Parathyroid adenoma (tissue), 2 donors: ENCODE measurements at regions not wholly inside any gene's neighbourhood (a gene's known extent, or its start where the extent isn't known, plus 50 kb on each side); places are given as distances from the start of the nearest gene placed in this dataset.

Experiments
- H2AFZ ChIP-seq: fragments of 300-600 bp; sonication (generic); one replicate; pipeline ENCODE4 v1.7.0; 2017; ENCODE audit warnings: antibody characterized with exemption, mild to moderate bottlenecking
- H3K27ac ChIP-seq: fragments of 300-600 bp; sonication (generic); one replicate; pipeline ENCODE4 v1.7.0; 2017
- H3K27me3 ChIP-seq: fragments of 300-600 bp; sonication (generic); one replicate; pipeline ENCODE4 v1.7.0; 2017; ENCODE audit warnings: low read length; ENCODE audit not compliant: control insufficient read depth, insufficient read depth
- H3K36me3 ChIP-seq: fragments of 300-600 bp; sonication (generic); one replicate; pipeline ENCODE4 v1.7.0; 2017; ENCODE audit warnings: low read length; ENCODE audit not compliant: control insufficient read depth, insufficient read depth
- H3K4me1 ChIP-seq: fragments of 300-600 bp; sonication (generic); one replicate; pipeline ENCODE4 v1.7.0; 2017; ENCODE audit warnings: control low read depth
- H3K4me2 ChIP-seq: fragments of 300-600 bp; sonication (generic); one replicate; pipeline ENCODE4 v1.7.0; 2017; ENCODE audit warnings: low read length
- H3K4me3 ChIP-seq: fragments of 300-600 bp; sonication (generic); one replicate; pipeline ENCODE4 v1.7.0; 2017; ENCODE audit warnings: low read depth, low read length
- H3K79me2 ChIP-seq: fragments of 300-600 bp; sonication (generic); one replicate; pipeline ENCODE4 v1.7.0; 2017; ENCODE audit warnings: control low read depth
- H3K9ac ChIP-seq: fragments of 300-600 bp; sonication (generic); one replicate; pipeline ENCODE4 v1.7.0; 2017; ENCODE audit warnings: mild to moderate bottlenecking
- H3K9me3 ChIP-seq: fragments of 300-600 bp; sonication (generic); one replicate; pipeline ENCODE4 v1.7.0; 2017; ENCODE audit warnings: low read length; ENCODE audit not compliant: control insufficient read depth
- CTCF ChIP-seq: fragments of 300-600 bp; sonication (generic); IDR thresholded peaks from one replicate; pipeline ENCODE4 v1.7.0; 2017; ENCODE audit warnings: antibody characterized with exemption, mild to moderate bottlenecking
- donor health status: primary hyperparathyroidism.

GRCh38 chr9:118444403-118444802 is 740.2 kb downstream of the TLR4 start:
- no peaks in the 10 kb centered on the region for H3K4me1 ChIP-seq
- no peaks in the 10 kb centered on the region for H3K79me2 ChIP-seq
- no peak overlapping the region for H3K4me3 ChIP-seq
- H2AFZ ChIP-seq, result no peak overlapping the region
- no peak overlapping the region for H3K27ac ChIP-seq
- no peaks in the 10 kb centered on the region for H3K27me3 ChIP-seq
- no peaks in the 10 kb centered on the region for H3K36me3 ChIP-seq
- H3K9ac ChIP-seq, result no peak overlapping the region
- no peaks in the 10 kb centered on the region for H3K9me3 ChIP-seq
- H3K4me2 ChIP-seq, result no peak overlapping the region
- TF ChIP-seq CTCF, result no peak

- Histone ChIP-seq H3K4me1 (no peaks in the 10 kb centered on the region), H3K4me2 (no peak overlapping the region), H3K79me2 (no peaks in the 10 kb centered on the region), H3K27ac (no peak overlapping the region), H2AFZ (no peak overlapping the region), H3K9me3 (no peaks in the 10 kb centered on the region), H3K4me3 (no peak overlapping the region), H3K9ac (no peak overlapping the region), H3K27me3 (no peaks in the 10 kb centered on the region), H3K36me3 (no peaks in the 10 kb centered on the region)
- TF ChIP-seq CTCF, result no peak
Observed at GRCh38 chr9:118446943-118447639, 742.9 kb downstream of the TLR4 start.

GRCh38 chr9:118449554-118449953 is 745.4 kb downstream of the TLR4 start:
- Histone ChIP-seq H3K9me3 (no peaks in the 10 kb centered on the region), H3K9ac (no peak overlapping the region), H3K36me3 (no peaks in the 10 kb centered on the region), H3K27ac (no peak overlapping the region), H3K4me3 (no peak overlapping the region), H3K4me2 (no peak overlapping the region), H3K27me3 (peaks cover 4% of the 10 kb centered on the region), H3K79me2 (no peaks in the 10 kb centered on the region), H3K4me1 (no peaks in the 10 kb centered on the region), H2AFZ (no peak overlapping the region)
- no peak for TF ChIP-seq CTCF

- H3K4me3 ChIP-seq, result no peak overlapping the region
- no peaks in the 10 kb centered on the region for H3K4me1 ChIP-seq
- no peak overlapping the region for H3K9ac ChIP-seq
- H2AFZ ChIP-seq, result no peak overlapping the region
- TF ChIP-seq CTCF, result no peak
- peaks cover 4% of the 10 kb centered on the region for H3K27me3 ChIP-seq
- H3K79me2 ChIP-seq, result no peaks in the 10 kb centered on the region
- H3K36me3 ChIP-seq, result no peaks in the 10 kb centered on the region
- H3K27ac ChIP-seq, result no peak overlapping the region
- no peak overlapping the region for H3K4me2 ChIP-seq
- no peaks in the 10 kb centered on the region for H3K9me3 ChIP-seq
Observed at GRCh38 chr9:118455259-118455658, 751.1 kb downstream of the TLR4 start.

- H3K4me3 ChIP-seq, result no peak overlapping the region
- H3K36me3 ChIP-seq, result no peaks in the 10 kb centered on the region
- no peak overlapping the region for H3K27ac ChIP-seq
- no peaks in the 10 kb centered on the region for H3K9me3 ChIP-seq
- H3K9ac ChIP-seq, result no peak overlapping the region
- H3K4me2 ChIP-seq, result no peak overlapping the region
- H3K27me3 ChIP-seq, result peaks cover 4% of the 10 kb centered on the region
- no peak overlapping the region for H2AFZ ChIP-seq
- no peak for TF ChIP-seq CTCF
- no peaks in the 10 kb centered on the region for H3K79me2 ChIP-seq
- H3K4me1 ChIP-seq, result no peaks in the 10 kb centered on the region
Observed at GRCh38 chr9:118455788-118456187, 751.6 kb downstream of the TLR4 start.
